Ishikawa (cell line): ENCODE measurements at regions not wholly inside any gene's neighbourhood (a gene's known extent, or its start where the extent isn't known, plus 50 kb on each side); places are given as distances from the start of the nearest gene placed in this dataset.

Experiments
- CEBPB ChIP-seq: IDR thresholded peaks from 2 replicates; pipeline ENCODE4 v1.6.1; 2012
- CREB1 ChIP-seq: IDR thresholded peaks from 2 replicates; pipeline ENCODE4 v1.6.1; 2012; ENCODE audit warnings: low read depth
- EGR1 ChIP-seq: IDR thresholded peaks from 2 replicates; pipeline ENCODE4 v1.6.1; 2012
- EP300 ChIP-seq: IDR thresholded peaks from 2 replicates; pipeline ENCODE4 v1.6.1; 2012; ENCODE audit warnings: borderline replicate concordance
- FOXM1 ChIP-seq: IDR thresholded peaks from 2 replicates; pipeline ENCODE4 v1.6.1; 2012; ENCODE audit warnings: low read depth, borderline replicate concordance
- MAX ChIP-seq: IDR thresholded peaks from 2 replicates; pipeline ENCODE4 v1.6.1; 2012
- RAD21 ChIP-seq: IDR thresholded peaks from 2 replicates; pipeline ENCODE4 v1.6.1; 2012; ENCODE audit warnings: low read depth
- REST ChIP-seq: IDR thresholded peaks from 2 replicates; pipeline ENCODE4 v1.6.1; 2012; ENCODE audit warnings: low read depth, mild to moderate bottlenecking
- TAF1 ChIP-seq: IDR thresholded peaks from 2 replicates; pipeline ENCODE4 v1.6.1; 2012; ENCODE audit warnings: low read depth, mild to moderate bottlenecking
- TEAD4 ChIP-seq: IDR thresholded peaks from 2 replicates; pipeline ENCODE4 v1.6.1; 2012
- USF1 ChIP-seq: IDR thresholded peaks from 2 replicates; pipeline ENCODE4 v1.6.1; 2012
- YY1 ChIP-seq: IDR thresholded peaks from 2 replicates; pipeline ENCODE4 v1.6.1; 2012; ENCODE audit warnings: low read depth
- ZBTB7A ChIP-seq: IDR thresholded peaks from 2 replicates; pipeline ENCODE4 v1.6.1; 2012; ENCODE audit warnings: low read depth

GRCh38 chr20:61045876-61046585 is 206.0 kb upstream of the CDH4 start:
- no peak for TF ChIP-seq RAD21
- no peak for TF ChIP-seq YY1
- no peak for TF ChIP-seq CREB1
- no peak for TF ChIP-seq TEAD4
- no peak for TF ChIP-seq USF1
- no peak for TF ChIP-seq MAX
- no peak for TF ChIP-seq CEBPB
- TF ChIP-seq EGR1 = no peak
- TF ChIP-seq TAF1 = no peak
- TF ChIP-seq FOXM1 = no peak
- TF ChIP-seq REST = no peak
- TF ChIP-seq ZBTB7A = no peak
- no peak for TF ChIP-seq EP300
